ENCODE measurements at regions not wholly inside any gene's neighbourhood (a gene's known extent, or its start where the extent isn't known, plus 50 kb on each side); places are given as distances from the start of the nearest gene placed in this dataset.

DNA sequence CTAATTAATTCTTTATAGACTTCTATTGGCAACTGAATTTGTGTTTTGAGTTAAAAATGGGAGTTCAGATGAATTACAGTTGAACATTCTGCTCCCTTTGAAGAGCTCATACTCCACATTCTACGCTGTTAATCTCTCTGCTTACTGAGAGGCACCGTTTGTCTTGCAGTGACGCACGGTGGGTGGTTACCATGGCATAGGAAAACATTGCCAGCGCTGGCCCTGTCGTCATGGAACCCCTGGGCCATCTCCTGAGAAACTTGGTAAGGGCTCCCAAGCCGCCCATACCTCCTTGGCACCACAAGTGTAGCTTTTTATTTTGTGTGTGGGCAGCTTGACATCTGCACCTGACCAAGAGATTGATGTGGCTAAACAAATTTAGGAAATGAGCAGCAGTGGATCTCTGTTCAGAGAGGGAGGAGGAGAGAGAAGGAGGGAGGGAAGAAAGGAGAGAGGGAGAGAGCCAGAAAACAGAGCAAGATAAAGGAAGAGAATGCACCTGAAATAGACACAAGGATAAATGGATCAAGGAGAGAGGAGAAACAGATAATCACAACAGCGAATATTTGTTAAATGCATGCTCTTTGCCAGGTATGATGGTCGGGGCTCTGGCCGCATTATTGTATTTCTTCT is 398.5 kb downstream of the HAPSTR1 start:
- TF ChIP-seq RAD21 (IDR thresholded peaks at IDR 0.05; ENCODE audit: low read depth) (no peak), TAF1 (IDR thresholded peaks at IDR 0.05; ENCODE audit: low read depth) (no peak), EP300 (IDR thresholded peaks at IDR 0.05; ENCODE audit: borderline replicate concordance) (no peak), EGR1 (IDR thresholded peaks at IDR 0.05) (no peak), CEBPB (IDR thresholded peaks at IDR 0.05) (no peak), YY1 (IDR thresholded peaks at IDR 0.05; ENCODE audit: low read depth) (no peak), FOXM1 (IDR thresholded peaks at IDR 0.05; ENCODE audit: borderline replicate concordance, low read depth) (no peak), TEAD4 (IDR thresholded peaks at IDR 0.05) (no peak), USF1 (IDR thresholded peaks at IDR 0.05) (no peak), CREB1 (IDR thresholded peaks at IDR 0.05; ENCODE audit: low read depth) (no peak), NFIC (IDR thresholded peaks at IDR 0.05) (no peak)
- TF ChIP-seq, protein P1, sequence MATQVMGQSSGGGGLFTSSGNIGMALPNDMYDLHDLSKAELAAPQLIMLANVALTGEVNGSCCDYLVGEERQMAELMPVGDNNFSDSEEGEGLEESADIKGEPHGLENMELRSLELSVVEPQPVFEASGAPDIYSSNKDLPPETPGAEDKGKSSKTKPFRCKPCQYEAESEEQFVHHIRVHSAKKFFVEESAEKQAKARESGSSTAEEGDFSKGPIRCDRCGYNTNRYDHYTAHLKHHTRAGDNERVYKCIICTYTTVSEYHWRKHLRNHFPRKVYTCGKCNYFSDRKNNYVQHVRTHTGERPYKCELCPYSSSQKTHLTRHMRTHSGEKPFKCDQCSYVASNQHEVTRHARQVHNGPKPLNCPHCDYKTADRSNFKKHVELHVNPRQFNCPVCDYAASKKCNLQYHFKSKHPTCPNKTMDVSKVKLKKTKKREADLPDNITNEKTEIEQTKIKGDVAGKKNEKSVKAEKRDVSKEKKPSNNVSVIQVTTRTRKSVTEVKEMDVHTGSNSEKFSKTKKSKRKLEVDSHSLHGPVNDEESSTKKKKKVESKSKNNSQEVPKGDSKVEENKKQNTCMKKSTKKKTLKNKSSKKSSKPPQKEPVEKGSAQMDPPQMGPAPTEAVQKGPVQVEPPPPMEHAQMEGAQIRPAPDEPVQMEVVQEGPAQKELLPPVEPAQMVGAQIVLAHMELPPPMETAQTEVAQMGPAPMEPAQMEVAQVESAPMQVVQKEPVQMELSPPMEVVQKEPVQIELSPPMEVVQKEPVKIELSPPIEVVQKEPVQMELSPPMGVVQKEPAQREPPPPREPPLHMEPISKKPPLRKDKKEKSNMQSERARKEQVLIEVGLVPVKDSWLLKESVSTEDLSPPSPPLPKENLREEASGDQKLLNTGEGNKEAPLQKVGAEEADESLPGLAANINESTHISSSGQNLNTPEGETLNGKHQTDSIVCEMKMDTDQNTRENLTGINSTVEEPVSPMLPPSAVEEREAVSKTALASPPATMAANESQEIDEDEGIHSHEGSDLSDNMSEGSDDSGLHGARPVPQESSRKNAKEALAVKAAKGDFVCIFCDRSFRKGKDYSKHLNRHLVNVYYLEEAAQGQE (IDR thresholded peaks at IDR 0.05; ENCODE audit: low read depth) = no peak
- TF ChIP-seq, protein P2, sequence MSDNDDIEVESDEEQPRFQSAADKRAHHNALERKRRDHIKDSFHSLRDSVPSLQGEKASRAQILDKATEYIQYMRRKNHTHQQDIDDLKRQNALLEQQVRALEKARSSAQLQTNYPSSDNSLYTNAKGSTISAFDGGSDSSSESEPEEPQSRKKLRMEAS (IDR thresholded peaks at IDR 0.05) = no peak

All from Ishikawa (cell line).